Inferior parietal cortex (tissue), 1 donor: ENCODE measurements at regions not wholly inside any gene's neighbourhood (a gene's known extent, or its start where the extent isn't known, plus 50 kb on each side); places are given as distances from the start of the nearest gene placed in this dataset.

Experiments
- DNase-seq: peaks from one replicate; pipeline ENCODE4 v3.0.0-alpha.2; 2016; ENCODE audit errors: extremely low spot score

DNA sequence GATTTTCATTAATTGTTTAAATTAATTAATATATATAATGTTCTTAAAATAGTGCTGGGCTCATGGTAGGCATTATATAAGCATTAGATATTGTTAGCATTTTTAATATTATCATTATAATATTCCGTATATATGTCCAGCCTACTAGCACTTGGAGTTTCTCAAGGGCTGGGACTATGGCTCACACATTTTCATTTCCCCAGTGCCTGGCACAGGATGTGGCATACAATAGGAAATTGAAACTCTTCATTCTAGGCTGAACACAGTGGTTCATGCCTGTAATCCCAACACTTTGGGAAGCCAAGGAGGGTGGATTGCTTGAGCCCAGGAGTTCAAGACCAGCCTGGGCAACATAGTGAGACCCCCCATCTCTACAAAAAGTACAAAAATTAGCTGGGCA is 170.4 kb downstream of the RSL24D1 start:
- no peak for DNase-seq

DNA sequence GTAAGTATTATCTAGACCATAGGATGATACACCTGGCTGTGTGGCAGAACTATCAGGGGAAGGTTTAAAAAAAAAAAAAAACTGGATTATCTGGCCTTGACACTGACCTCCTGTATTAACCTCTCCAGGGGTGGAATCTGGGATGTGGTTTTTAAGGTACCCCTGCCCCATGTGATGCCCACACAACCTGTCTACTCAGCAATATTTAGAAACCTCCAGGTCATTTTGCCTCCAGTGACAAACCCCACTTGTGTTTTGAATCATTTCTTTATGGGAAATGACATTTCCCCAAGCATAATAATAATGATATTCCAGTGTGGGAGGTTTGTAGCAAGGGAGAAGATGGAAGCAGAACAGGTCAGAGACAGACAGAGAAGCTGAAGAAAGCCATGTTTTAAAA is 179.1 kb downstream of the RSL24D1 start:
- no peak for DNase-seq

GRCh38 chr15:55016225-55016624 is 180.5 kb downstream of the RSL24D1 start:
- no peak for DNase-seq

DNA sequence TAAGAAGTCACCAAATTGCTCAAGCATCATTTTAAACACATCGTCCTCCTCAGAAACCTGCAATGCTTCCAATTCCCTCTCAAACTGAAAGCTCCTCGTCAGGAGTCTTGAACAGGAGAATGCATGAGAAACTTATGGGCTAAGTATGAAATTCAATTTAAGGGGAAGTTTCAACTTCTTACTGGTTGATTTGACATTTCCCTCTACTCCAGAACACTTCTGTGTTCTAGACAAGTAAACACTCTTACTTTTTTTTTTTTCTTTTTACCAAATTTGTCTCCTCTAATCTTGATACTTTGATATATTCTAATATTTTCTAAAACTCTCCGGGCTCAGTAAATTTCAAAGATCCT is 181.7 kb downstream of the RSL24D1 start:
- DNase-seq: no peak

GRCh38 chr15:55014391-55015092 is 182.2 kb downstream of the RSL24D1 start:
- DNase-seq: no peak

DNA sequence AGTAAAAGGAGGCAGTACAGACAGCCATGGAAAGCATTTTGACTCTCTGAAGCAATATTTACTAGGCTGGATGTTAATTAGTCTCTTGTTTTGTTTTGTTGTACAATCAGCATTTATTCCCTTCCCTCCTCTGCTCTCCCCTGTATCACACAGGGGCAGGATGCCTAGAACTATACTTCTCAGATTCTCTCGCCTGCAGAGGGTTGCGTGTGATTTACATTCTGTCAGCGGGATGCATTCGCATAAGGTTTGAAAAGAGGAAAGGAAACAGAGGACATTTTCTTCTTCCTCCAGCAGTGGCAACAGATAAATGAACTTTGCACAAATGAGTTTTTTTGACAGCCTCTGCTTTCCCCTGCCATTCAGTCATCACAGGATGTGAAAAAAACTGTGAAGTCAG is 188.3 kb downstream of the RSL24D1 start:
- DNase-seq: no peak

DNA sequence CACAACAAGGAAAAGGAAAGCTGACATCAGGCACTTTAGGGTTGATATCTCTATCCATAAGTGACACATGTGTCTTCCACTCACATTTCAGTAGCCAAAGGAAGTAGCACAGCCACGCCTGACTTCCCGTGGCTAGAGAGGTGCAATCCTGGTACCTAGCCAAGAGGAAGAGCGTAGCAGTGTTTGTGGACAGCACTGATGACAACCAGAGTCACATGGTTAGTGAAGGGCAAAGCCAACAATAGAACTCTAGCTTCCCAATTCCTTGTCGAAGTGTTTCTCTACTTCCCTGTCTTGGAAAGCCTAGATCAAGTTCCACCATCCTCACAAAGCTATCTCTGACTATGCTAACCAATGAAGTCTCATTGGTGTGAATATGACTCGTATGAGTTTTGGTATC is 189.2 kb downstream of the RSL24D1 start:
- peak; percentile 11 for DNase-seq

DNA sequence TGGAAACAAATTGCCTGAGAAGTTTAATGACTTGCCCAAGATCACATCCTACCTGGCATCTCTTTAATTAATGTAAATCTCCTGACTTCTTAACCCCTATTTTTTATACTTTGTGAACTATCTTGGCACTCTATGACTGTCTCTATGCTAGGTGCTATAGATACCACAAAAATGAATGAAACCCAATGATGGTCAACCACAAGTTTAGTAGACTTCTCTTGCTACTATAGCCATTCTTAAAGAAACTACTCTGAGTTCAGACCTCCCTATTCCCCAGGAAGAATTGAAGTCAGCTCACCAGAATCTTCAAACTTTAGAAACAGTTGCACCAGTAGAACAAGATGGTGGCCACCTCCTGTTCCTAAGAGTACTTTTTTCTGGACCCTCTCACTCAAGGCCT is 191.1 kb downstream of the RSL24D1 start:
- no peak for DNase-seq

- peak; percentile 53 for DNase-seq
These were observed 192.5 kb downstream of the RSL24D1 start for GRCh38 chr15:55003965-55004873.

- DNase-seq: no peak
These were observed 198.1 kb downstream of the RSL24D1 start for GRCh38 chr15:54998661-54999060.

DNA sequence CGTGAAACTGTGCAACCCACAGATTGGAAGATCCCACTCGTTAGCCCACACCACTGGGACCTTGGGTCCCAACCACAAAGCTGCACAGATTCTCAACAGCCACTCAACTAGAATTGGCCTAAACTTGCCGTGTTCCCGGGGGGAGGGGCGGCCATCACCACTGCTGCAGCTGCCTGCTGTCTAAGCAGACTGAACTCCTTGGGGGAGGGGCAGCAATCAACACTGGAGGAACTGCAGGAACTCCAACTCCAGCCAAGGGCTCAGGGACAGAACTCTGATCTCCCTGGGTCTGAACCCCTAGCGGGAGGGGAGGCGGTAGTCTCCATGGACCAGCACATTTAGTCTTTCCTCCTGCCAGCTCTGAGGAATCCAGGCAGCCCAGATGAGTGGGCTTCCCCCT is 205.9 kb downstream of the RSL24D1 start:
- DNase-seq: no peak

- DNase-seq: no peak
These were observed 208.9 kb downstream of the RSL24D1 start for GRCh38 chr15:54987881-54988280.

DNA sequence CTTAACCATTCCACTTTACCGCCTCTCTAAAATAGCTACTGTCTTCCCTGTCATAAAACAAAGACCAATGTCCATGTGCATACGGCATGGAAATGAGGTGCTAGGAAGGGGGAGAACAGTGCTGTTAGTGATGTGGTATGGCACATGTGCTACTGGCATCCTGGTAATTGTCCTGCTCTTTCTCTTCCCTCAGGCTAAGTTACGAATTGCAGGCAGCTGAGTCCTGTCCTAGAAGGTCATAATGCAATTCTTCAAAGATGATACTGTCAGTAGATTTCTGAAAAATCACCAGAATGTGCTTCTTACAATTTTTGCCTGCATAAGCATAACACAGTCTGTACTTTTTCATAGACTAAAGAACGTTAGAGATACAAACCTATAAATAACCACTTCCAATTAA is 216.8 kb downstream of the RSL24D1 start:
- DNase-seq: no peak

DNA sequence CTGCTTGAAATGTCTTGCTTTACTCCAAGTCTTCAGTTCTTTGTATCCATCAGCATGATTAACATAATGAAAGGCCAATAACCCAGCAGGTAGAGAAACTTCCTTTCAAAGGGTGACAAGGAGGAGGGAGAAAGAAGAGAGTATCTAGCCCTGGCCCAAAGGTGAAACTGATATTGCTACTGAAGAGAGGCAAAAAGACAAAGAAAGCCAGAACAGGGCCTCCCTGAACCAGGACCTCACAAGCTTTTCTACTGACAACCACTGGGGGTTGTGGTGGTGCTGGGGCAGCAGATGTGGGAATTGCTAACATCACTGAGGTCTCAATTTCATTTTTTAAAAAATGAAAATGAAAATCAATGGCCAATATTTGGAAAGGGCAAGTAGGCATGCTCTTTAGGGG is 234.1 kb downstream of the RSL24D1 start:
- no peak for DNase-seq

DNA sequence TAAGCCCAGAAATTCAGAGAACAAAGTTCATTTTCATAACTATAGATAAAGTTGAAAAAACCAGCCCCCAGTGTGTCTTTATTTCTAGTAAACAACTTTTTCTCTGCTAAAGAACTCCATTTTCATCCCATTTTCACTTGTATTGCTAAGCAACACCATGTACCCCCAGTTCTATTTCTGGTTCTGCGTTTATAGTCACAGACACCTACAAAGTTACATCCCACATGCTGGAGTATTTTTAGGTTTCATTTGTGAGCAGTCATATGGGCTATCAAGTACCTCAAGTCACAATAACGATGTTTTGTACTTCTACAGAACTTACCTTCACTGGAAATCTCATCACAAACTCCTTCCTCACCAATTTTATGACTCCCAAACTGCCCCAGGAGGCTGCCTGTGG is 236.5 kb downstream of the RSL24D1 start:
- peak; percentile 47 for DNase-seq

DNA sequence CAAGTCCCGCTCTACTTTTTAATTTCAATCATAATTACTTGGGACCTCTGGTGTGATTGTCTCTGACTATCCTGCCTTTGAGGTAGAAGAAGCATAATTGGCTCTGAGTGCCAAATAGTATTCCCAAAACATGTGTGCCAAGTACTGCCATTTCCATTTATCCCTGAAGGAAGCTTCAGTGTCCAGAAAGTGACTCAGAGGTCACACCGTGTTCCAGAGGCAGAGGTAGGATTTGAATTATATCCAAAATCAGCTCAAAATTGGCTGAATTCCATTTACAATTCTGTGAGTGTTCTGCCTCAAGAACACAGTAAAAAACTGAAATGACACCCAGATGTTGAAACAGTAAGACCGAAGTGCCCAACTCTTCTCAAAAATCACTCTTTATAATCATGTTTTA is 255.3 kb downstream of the RSL24D1 start:
- no peak for DNase-seq

- no peak for DNase-seq
These were observed 279.4 kb downstream of the RSL24D1 start for GRCh38 chr15:54917312-54917711.

DNA sequence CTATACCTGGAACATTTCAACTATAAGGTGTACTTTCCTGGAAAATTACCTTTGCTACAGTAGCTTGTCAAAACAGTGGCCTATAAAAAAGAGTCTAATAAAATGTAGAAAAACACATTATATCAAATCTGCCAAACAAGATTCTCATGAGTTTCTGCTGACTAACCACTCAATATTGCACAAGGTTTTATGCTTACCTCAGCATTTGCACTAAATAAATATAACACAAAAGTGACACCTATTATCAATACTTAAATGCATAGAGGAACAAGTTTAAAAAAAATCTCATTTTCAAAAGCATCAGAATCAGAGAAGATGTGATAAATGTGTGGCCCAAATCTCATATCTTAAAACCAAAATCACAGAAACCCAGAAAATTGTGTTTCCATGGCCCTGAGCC is 281.4 kb downstream of the RSL24D1 start:
- no peak for DNase-seq

DNA sequence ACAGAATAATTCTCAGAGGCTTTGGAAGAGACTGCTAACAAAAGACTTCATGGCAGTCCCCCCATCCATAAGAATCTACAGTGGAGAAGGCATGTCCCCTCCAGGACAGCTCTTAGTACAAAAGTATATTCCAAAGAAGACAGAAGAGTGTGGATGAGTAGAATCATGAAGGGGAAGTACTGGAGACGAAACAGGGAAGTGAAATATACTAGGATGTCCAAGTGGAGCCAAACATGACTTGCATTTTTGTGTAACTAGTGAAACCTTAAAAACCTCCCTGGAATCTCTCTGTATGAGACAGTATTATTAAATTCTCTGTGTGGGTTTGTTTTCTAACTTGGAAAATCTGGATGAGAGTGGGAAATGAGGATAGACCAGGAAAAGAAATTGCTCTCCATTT is 312.4 kb downstream of the RSL24D1 start:
- peak; percentile 5 for DNase-seq

GRCh38 chr15:54859982-54860381 is 336.8 kb downstream of the RSL24D1 start:
- DNase-seq: no peak

GRCh38 chr15:54854667-54855066 is 342.1 kb downstream of the RSL24D1 start:
- no peak for DNase-seq

GRCh38 chr15:54850101-54850500 is 346.6 kb downstream of the RSL24D1 start:
- no peak for DNase-seq

- DNase-seq: no peak
These were observed 353.7 kb downstream of the RSL24D1 start for GRCh38 chr15:54843006-54843405.
